Activated CD8-positive, alpha-beta T cell treated with anti-CD3 and anti-CD28 coated beads for 36 hours (primary cell): ENCODE measurements at regions not wholly inside any gene's neighbourhood (a gene's known extent, or its start where the extent isn't known, plus 50 kb on each side); places are given as distances from the start of the nearest gene placed in this dataset.

Experiments used
- ATAC-seq: fragments of 200-7000 bp; cut with Tn5 transposase; one replicate; pipeline ENCODE4 v1.10.0; 2021; ENCODE audit warnings: mild to moderate bottlenecking, moderate library complexity
- CTCF ChIA-PET: fragments of 350-600 bp; sonication (Branson Sonifier 250); formaldehyde crosslinking; loops from one replicate; lab custom pipeline; 2021; ENCODE audit warnings: antibody characterized with exemption; lab: Charles Lee
- POLR2A ChIA-PET: fragments of 350-600 bp; sonication (Branson Sonifier 250); formaldehyde crosslinking; loops from one replicate; lab custom pipeline; 2021; ENCODE audit warnings: antibody characterized with exemption; lab: Charles Lee
- DNase-seq: peaks from one replicate; pipeline ENCODE4 v3.0.0-alpha.2; 2020
- H3K27ac Mint-ChIP-seq: one replicate; pipeline ENCODE4 v1.8.0; 2021; ENCODE audit warnings: mild to moderate bottlenecking, mixed read lengths
- H3K27me3 Mint-ChIP-seq: one replicate; pipeline ENCODE4 v1.8.0; 2021; ENCODE audit warnings: mixed read lengths
- H3K36me3 Mint-ChIP-seq: one replicate; pipeline ENCODE4 v1.8.0; 2021; ENCODE audit warnings: low read depth, mixed read lengths
- H3K4me1 Mint-ChIP-seq: one replicate; pipeline ENCODE4 v1.8.0; 2021; ENCODE audit warnings: low read depth, mixed read lengths
- H3K4me3 Mint-ChIP-seq: one replicate; pipeline ENCODE4 v1.8.0; 2021; ENCODE audit warnings: mild to moderate bottlenecking, moderate library complexity, mixed read lengths
- H3K9me3 Mint-ChIP-seq: one replicate; pipeline ENCODE4 v1.8.0; 2021; ENCODE audit warnings: mixed read lengths
- intact Hi-C: fragments of 100-400 bp; cut with micrococcal nuclease; formaldehyde crosslinking; loops from one replicate; pipeline ENCODE4 v1.10.0; 2022
- TF ChIP-seq, protein P1 (sequence below): fragments of 200-600 bp; IDR thresholded peaks from one replicate; pipeline ENCODE4 v1.8.0; 2022; ENCODE audit warnings: antibody characterized with exemption, mild to moderate bottlenecking

DNA sequence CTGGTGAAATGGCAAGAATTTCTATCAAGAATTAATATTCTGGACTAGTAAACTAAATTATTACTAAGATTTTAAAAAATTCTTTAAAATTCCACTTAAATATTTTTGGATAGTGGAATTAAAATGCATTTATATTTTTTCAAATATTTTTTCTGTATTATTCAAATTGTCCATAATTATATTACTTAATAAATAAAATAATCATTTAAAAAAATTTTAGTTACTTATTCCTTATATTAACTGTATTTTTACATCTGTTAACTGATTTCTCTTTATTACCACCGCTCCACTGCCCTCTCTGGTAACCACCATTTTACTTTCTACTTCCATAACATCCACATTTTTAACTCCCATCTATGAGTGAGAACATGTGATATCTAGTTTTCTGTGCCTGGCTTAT is 828.4 kb downstream of the VGLL3 start:
- intact Hi-C loops, result no loop called here
- CTCF ChIA-PET, result no interaction called here

DNA sequence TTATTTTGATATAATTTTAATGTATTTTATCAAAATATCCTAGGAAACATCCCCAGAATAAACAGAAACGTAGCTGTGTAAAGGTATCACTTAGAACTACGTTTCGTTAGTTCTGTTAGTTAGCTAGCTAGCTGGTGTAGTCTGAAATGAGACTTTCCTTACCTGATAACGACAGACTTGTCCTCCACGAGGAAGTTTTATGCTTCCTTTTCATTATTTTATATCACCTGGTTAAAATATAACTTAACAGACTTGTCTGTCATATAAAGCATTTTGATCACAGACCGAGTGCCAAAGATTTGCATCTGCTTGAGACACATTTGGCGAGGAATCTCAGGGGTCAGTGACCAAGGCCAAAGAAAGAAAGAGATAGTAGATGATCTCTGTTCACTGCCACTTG is 829.5 kb downstream of the VGLL3 start:
- Mint-ChIP-seq H3K27ac (no peak overlapping the region), H3K27me3 (no peaks in the 10 kb centered on the region), H3K4me1 (no peaks in the 10 kb centered on the region), H3K4me3 (no peak overlapping the region), H3K36me3 (no peaks in the 10 kb centered on the region), H3K9me3 (peaks cover 2% of the 10 kb centered on the region)
- intact Hi-C loops, result no loop called here
- TF ChIP-seq, protein P1, sequence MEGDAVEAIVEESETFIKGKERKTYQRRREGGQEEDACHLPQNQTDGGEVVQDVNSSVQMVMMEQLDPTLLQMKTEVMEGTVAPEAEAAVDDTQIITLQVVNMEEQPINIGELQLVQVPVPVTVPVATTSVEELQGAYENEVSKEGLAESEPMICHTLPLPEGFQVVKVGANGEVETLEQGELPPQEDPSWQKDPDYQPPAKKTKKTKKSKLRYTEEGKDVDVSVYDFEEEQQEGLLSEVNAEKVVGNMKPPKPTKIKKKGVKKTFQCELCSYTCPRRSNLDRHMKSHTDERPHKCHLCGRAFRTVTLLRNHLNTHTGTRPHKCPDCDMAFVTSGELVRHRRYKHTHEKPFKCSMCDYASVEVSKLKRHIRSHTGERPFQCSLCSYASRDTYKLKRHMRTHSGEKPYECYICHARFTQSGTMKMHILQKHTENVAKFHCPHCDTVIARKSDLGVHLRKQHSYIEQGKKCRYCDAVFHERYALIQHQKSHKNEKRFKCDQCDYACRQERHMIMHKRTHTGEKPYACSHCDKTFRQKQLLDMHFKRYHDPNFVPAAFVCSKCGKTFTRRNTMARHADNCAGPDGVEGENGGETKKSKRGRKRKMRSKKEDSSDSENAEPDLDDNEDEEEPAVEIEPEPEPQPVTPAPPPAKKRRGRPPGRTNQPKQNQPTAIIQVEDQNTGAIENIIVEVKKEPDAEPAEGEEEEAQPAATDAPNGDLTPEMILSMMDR, result no peak
- ChIA-PET POLR2A (no interaction called here), CTCF (no interaction called here)
- no peak for DNase-seq
- ATAC-seq, result no peak

More for the DNA sequence above, 828.4 kb downstream of the VGLL3 start:
- Mint-ChIP-seq H3K4me3 (no peak overlapping the region), H3K27me3 (no peaks in the 10 kb centered on the region), H3K36me3 (no peaks in the 10 kb centered on the region), H3K4me1 (no peaks in the 10 kb centered on the region), H3K27ac (no peak overlapping the region), H3K9me3 (peaks cover 1% of the 10 kb centered on the region)
- no peak for ATAC-seq
- DNase-seq, result no peak
- POLR2A ChIA-PET, result no interaction called here
- TF ChIP-seq, protein P1, result no peak

DNA sequence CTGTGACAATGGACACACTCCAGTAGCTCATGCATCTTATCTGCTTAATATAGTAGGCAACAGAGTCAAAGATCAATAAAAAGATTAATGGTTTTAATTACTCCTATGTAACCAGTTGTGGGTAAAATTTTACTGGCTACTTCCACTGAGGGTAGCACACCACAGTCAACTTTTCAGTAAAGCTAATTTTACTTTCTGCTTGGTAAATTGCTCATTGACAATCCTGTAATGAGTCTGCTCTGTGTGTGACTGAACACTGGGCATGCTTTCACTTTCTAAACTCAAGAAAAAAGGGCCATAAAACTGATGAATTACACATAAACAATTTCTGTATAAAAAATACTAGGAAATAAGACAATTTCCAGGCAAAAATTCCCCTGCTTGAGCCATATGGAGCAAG is 838.3 kb downstream of the VGLL3 start:
- Mint-ChIP-seq H3K36me3 (no peaks in the 10 kb centered on the region), H3K4me3 (no peak overlapping the region), H3K27ac (no peak overlapping the region), H3K27me3 (no peaks in the 10 kb centered on the region), H3K9me3 (peaks cover 4% of the 10 kb centered on the region), H3K4me1 (no peaks in the 10 kb centered on the region)
- TF ChIP-seq, protein P1, result no peak
- intact Hi-C loops, result no loop called here
- DNase-seq (no peak), ATAC-seq (no peak)
- ChIA-PET POLR2A (no interaction called here), CTCF (no interaction called here)

DNA sequence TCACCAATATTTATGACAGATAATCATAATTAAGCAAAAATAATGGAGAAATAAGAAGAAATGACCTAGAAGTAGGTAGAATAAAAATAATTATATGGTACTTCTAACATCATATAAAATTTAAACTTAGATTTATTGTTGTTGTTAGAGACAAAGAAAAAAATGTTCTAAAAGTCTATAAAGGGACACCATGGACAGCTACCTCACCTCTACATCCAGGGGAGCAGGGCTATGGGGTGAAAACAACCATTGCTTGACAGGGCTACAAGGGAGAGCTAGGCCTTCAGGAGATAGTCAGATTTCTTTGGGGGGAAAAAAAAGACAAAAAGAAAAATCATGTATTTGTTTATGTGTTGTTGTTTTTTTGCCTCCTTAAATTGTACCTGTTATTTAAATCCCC is 841.9 kb downstream of the VGLL3 start:
- H3K27me3 Mint-ChIP-seq, result no peaks in the 10 kb centered on the region
- no peak overlapping the region for H3K27ac Mint-ChIP-seq
- ChIA-PET CTCF (interaction anchor here (1.0 kb wide), 1 partner anchor 19 kb away, joined by 3 read pairs; no protein-coding TSS in a partner anchor), POLR2A (no interaction called here)
- DNase-seq (no peak), ATAC-seq (no peak)
- TF ChIP-seq, protein P1, result no peak
- no peak overlapping the region for H3K4me3 Mint-ChIP-seq
- intact Hi-C loops, result no loop called here
- no peaks in the 10 kb centered on the region for H3K36me3 Mint-ChIP-seq
- H3K4me1 Mint-ChIP-seq, result no peaks in the 10 kb centered on the region
- H3K9me3 Mint-ChIP-seq, result peaks cover 7% of the 10 kb centered on the region

DNA sequence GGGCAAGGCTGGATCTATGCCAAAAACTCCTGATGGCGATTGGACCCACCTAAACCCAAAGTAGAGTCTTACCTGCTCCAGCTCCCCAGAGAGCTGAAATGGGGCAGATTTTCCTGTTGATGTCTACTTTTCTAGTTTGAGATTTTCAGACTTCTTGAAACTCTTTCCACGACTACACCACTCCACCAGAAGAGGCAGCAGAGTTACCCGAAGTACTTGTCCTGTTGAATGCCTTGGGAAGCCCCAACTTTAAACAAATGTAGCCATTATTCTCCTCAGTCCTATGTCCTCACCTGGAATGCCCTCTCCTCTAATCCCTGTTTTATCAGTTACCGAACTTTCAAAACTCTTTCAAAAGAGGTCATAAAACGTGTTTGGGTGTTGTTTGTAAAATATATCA is 843.8 kb downstream of the VGLL3 start:
- Mint-ChIP-seq H3K27ac (no peak overlapping the region), H3K27me3 (no peaks in the 10 kb centered on the region), H3K36me3 (no peaks in the 10 kb centered on the region), H3K4me1 (no peaks in the 10 kb centered on the region), H3K4me3 (no peak overlapping the region), H3K9me3 (peaks cover 7% of the 10 kb centered on the region)
- ATAC-seq, result no peak
- TF ChIP-seq, protein P1, result no peak
- POLR2A ChIA-PET, result no interaction called here
- CTCF ChIA-PET, result no interaction called here
- DNase-seq, result no peak
- intact Hi-C loops, result no loop called here
